ENCODE measurements at regions not wholly inside any gene's neighbourhood (a gene's known extent, or its start where the extent isn't known, plus 50 kb on each side); places are given as distances from the start of the nearest gene placed in this dataset.

- no peak for FAIRE-seq
- no peak overlapping the region for H3K4me2 ChIP-seq (ENCODE audit: insufficient read depth, low read length)
- no peaks in the 10 kb centered on the region for H3K36me3 ChIP-seq (ENCODE audit: control insufficient read depth in 2 of 2, extremely low read depth in 1 of 2, insufficient read depth in 2 of 2, low read length in 2 of 2)
- peak; percentile 34 for DNase-seq (ENCODE audit: low read depth, low spot score)
- H2AFZ ChIP-seq (ENCODE audit: low read depth, low read length): peak overlapping the region; percentile 3
- no peak overlapping the region for H3K9ac ChIP-seq (replicated peaks; ENCODE audit: extremely low read depth, insufficient read depth, low read length)
- no TSS peak for BruUV-seq (replicated peaks)
- peaks cover 22% of the 10 kb centered on the region for H3K4me1 ChIP-seq (ENCODE audit: control insufficient read depth, extremely low read depth, insufficient read depth, low read length)
- dilution Hi-C loops (cut with MboI; ENCODE audit: extremely low pct_ligation_motif_present, low sequenced_read_pairs): loop anchor here (25.0 kb wide), 1 partner anchor 587 kb away; no protein-coding TSS in a partner anchor
- no peak overlapping the region for H3K27ac ChIP-seq (ENCODE audit: insufficient read depth, low read depth, low read length)
- no peaks in the 10 kb centered on the region for H3K9me3 ChIP-seq (replicated peaks; ENCODE audit: control insufficient read depth, insufficient read depth, low read length)
- ChIA-PET CTCF (interaction anchor here (1.8 kb wide), 1 partner anchor 8 kb away, joined by 5 read pairs; no protein-coding TSS in a partner anchor), POLR2A (no interaction called here)
- no peak overlapping the region for H3K4me3 ChIP-seq (replicated peaks in 1 of 3; ENCODE audit: insufficient read depth in 1 of 3, low read depth in 1 of 3, low read length in 3 of 3)
- H3K27me3 ChIP-seq (ENCODE audit: control insufficient read depth in 2 of 2, insufficient read depth in 2 of 2, low read length in 2 of 2): no peaks in the 10 kb centered on the region
- H4K20me1 ChIP-seq (replicated peaks; ENCODE audit: control insufficient read depth, extremely low read depth, insufficient read depth, low read length): no peaks in the 10 kb centered on the region
- H3K79me2 ChIP-seq (ENCODE audit: control insufficient read depth, insufficient read depth, low read length): no peaks in the 10 kb centered on the region
- TF ChIP-seq GATA2 (IDR thresholded peaks at IDR 0.05; ENCODE audit: insufficient read depth, insufficient read length, low read depth, low read length) (no peak), POLR2AphosphoS5 (IDR thresholded peaks at IDR 0.05; ENCODE audit: insufficient read depth, low read depth, low read length) (no peak), POLR2A (IDR thresholded peaks at IDR 0.05; ENCODE audit: low read depth, low read length) (no peak), FOS (IDR thresholded peaks at IDR 0.05; ENCODE audit: borderline replicate concordance, insufficient read depth, low read length) (no peak)
- intact Hi-C loops (cut with micrococcal nuclease): loop anchor here (10.0 kb wide), 2 partner anchors 215 to 355 kb away; partner anchors contain the start of genes KTN1 and TBPL2
- H3K9me1 ChIP-seq (replicated peaks; ENCODE audit: control insufficient read depth, extremely low read depth, insufficient read depth, low read length): no peaks in the 10 kb centered on the region
These were observed 219.6 kb downstream of the KTN1 start for GRCh38 chr14:55799508-55800095.

- intact Hi-C loops (cut with micrococcal nuclease) (loop anchor here (10.0 kb wide), 1 partner anchor 355 kb away; the partner anchor contains the start of gene TBPL2), dilution Hi-C loops (cut with MboI; ENCODE audit: extremely low pct_ligation_motif_present, low sequenced_read_pairs) (no loop called here)
- Histone ChIP-seq H3K4me3 (replicated peaks in 1 of 3; ENCODE audit: insufficient read depth in 1 of 3, low read depth in 1 of 3, low read length in 3 of 3) (no peak overlapping the region), H3K27me3 (ENCODE audit: control insufficient read depth in 2 of 2, insufficient read depth in 2 of 2, low read length in 2 of 2) (no peaks in the 10 kb centered on the region), H3K9me3 (replicated peaks; ENCODE audit: control insufficient read depth, insufficient read depth, low read length) (no peaks in the 10 kb centered on the region), H3K4me2 (ENCODE audit: insufficient read depth, low read length) (no peak overlapping the region), H3K4me1 (ENCODE audit: control insufficient read depth, extremely low read depth, insufficient read depth, low read length) (peaks cover 20% of the 10 kb centered on the region), H2AFZ (ENCODE audit: low read depth, low read length) (no peak overlapping the region), H3K9ac (replicated peaks; ENCODE audit: extremely low read depth, insufficient read depth, low read length) (no peak overlapping the region), H3K79me2 (ENCODE audit: control insufficient read depth, insufficient read depth, low read length) (no peaks in the 10 kb centered on the region), H4K20me1 (replicated peaks; ENCODE audit: control insufficient read depth, extremely low read depth, insufficient read depth, low read length) (no peaks in the 10 kb centered on the region), H3K27ac (ENCODE audit: insufficient read depth, low read depth, low read length) (no peak overlapping the region), H3K9me1 (replicated peaks; ENCODE audit: control insufficient read depth, extremely low read depth, insufficient read depth, low read length) (no peaks in the 10 kb centered on the region), H3K36me3 (ENCODE audit: control insufficient read depth in 2 of 2, extremely low read depth in 1 of 2, insufficient read depth in 2 of 2, low read length in 2 of 2) (no peaks in the 10 kb centered on the region)
- POLR2A ChIA-PET: no interaction called here
- CTCF ChIA-PET: interaction anchor here (1.8 kb wide), 1 partner anchor 9 kb away, joined by 5 read pairs; no protein-coding TSS in a partner anchor
- DNase-seq (ENCODE audit: low read depth, low spot score): no peak
- BruUV-seq (replicated peaks): no TSS peak
- TF ChIP-seq MAX (IDR thresholded peaks at IDR 0.05; ENCODE audit: insufficient read depth, insufficient read length) (no peak), CTCF (IDR thresholded peaks at IDR 0.05; ENCODE audit: extremely low read depth in 1 of 2, insufficient read depth in 1 of 2, low read depth in 1 of 2, low read length in 2 of 2) (no peak), JUN (IDR thresholded peaks at IDR 0.05; ENCODE audit: borderline replicate concordance, insufficient read depth, insufficient read length, low read depth) (no peak), MYC (IDR thresholded peaks at IDR 0.05; ENCODE audit: low read depth, low read length) (no peak), POLR2AphosphoS5 (IDR thresholded peaks at IDR 0.05; ENCODE audit: insufficient read depth, low read depth, low read length) (no peak), FOS (IDR thresholded peaks at IDR 0.05; ENCODE audit: borderline replicate concordance, insufficient read depth, low read length) (no peak), GATA2 (IDR thresholded peaks at IDR 0.05; ENCODE audit: insufficient read depth, insufficient read length, low read depth, low read length) (no peak), POLR2A (IDR thresholded peaks at IDR 0.05; ENCODE audit: low read depth, low read length) (no peak), EZH2 (IDR thresholded peaks at IDR 0.05; ENCODE audit: borderline replicate concordance, low read depth, low read length, severe bottlenecking) (no peak)
- FAIRE-seq: no peak
These were observed 220.3 kb downstream of the KTN1 start for GRCh38 chr14:55800156-55800785.
